ENCODE measurements at regions not wholly inside any gene's neighbourhood (a gene's known extent, or its start where the extent isn't known, plus 50 kb on each side); places are given as distances from the start of the nearest gene placed in this dataset.

DNA sequence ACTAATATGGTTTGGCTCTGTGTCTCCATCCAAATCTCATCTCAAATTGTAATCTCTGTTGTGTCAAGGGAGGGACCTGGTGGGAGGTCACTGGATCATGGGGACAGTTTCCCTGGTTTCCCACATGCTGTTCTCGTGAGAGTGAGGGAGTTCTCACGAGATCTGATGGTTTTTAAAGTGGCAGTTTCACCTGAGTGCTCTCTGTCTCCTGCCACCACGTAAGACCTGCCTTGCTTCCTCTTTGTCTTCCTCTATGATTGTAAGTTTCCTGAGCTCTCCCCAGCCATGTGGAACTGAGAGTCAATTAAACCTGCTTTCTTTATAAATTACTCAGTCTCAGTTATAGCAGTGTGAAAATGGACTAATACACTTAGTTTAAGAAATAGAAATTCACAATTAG, 228.9 kb downstream of the CD47 start:
- no peak for DNase-seq (ENCODE audit: low read depth)
- TF ChIP-seq, protein P1, sequence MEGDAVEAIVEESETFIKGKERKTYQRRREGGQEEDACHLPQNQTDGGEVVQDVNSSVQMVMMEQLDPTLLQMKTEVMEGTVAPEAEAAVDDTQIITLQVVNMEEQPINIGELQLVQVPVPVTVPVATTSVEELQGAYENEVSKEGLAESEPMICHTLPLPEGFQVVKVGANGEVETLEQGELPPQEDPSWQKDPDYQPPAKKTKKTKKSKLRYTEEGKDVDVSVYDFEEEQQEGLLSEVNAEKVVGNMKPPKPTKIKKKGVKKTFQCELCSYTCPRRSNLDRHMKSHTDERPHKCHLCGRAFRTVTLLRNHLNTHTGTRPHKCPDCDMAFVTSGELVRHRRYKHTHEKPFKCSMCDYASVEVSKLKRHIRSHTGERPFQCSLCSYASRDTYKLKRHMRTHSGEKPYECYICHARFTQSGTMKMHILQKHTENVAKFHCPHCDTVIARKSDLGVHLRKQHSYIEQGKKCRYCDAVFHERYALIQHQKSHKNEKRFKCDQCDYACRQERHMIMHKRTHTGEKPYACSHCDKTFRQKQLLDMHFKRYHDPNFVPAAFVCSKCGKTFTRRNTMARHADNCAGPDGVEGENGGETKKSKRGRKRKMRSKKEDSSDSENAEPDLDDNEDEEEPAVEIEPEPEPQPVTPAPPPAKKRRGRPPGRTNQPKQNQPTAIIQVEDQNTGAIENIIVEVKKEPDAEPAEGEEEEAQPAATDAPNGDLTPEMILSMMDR (IDR thresholded peaks at IDR 0.05; ENCODE audit: control insufficient read depth, insufficient read depth, low read depth, low read length, missing control alignments) = no peak

DNA sequence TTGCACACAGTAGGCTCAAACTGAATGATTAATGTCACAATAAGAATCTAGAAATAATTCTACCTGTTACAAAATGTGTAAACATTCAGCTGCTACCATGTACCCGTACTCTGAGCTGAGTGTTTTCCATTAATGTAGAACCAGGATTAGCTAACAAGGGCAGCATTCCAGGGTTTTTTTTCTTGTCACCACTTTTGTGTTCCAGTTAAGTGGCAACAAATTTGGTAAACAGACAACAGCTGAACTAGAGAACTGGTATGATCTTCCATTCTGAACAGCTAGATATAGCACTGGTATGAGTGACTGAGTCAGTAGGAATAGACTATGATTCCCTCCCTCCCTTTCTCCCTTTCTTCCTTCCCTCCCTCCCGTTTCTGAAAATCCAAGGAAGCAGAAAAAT, 229.4 kb downstream of the CD47 start:
- TF ChIP-seq, protein P1 (IDR thresholded peaks at IDR 0.05; ENCODE audit: control insufficient read depth, insufficient read depth, low read depth, low read length, missing control alignments) = no peak
- no peak for DNase-seq (ENCODE audit: low read depth)
- H3K4me3 ChIP-seq (ENCODE audit: control insufficient read depth, low read depth, low read length) = no peak overlapping the region

More for the DNA sequence above, 228.9 kb downstream of the CD47 start:
- H3K4me3 ChIP-seq (ENCODE audit: control insufficient read depth, low read depth, low read length) = no peak overlapping the region
